ENCODE measurements at regions not wholly inside any gene's neighbourhood (a gene's known extent, or its start where the extent isn't known, plus 50 kb on each side); places are given as distances from the start of the nearest gene placed in this dataset.
"Not testable (repeated sequence)": the region's sequence is repeated elsewhere in the genome, so short reads cannot be mapped to it uniquely, and the experiment has no call there.

GRCh38 chr17:52895272-52895671, 736.8 kb upstream of the CA10 start:
- DNase-seq (ENCODE audit: low read depth): no peak

- no peak for DNase-seq (ENCODE audit: low read depth)
Measured at GRCh38 chr17:52892334-52892733, 733.8 kb upstream of the CA10 start.

- DNase-seq (ENCODE audit: low read depth): no peak
Measured at GRCh38 chr17:52885882-52886281, 727.4 kb upstream of the CA10 start.

- DNase-seq (ENCODE audit: low read depth): not testable (repeated sequence)
Measured at GRCh38 chr17:52883907-52884491, 725.5 kb upstream of the CA10 start.

- not testable (repeated sequence) for DNase-seq (ENCODE audit: low read depth)
Measured at GRCh38 chr17:52846767-52847166, 688.3 kb upstream of the CA10 start.

GRCh38 chr17:52841971-52842370, 683.5 kb upstream of the CA10 start:
- DNase-seq (ENCODE audit: low read depth): no peak

GRCh38 chr17:52837492-52837891, 679.0 kb upstream of the CA10 start:
- no peak for DNase-seq (ENCODE audit: low read depth)

- no peak for DNase-seq (ENCODE audit: low read depth)
Measured at GRCh38 chr17:52831536-52831935, 673.0 kb upstream of the CA10 start.

- no peak for DNase-seq (ENCODE audit: low read depth)
Measured at GRCh38 chr17:52828621-52829020, 670.1 kb upstream of the CA10 start.

- DNase-seq (ENCODE audit: low read depth): no peak
Measured at GRCh38 chr17:52827526-52827925, 669.0 kb upstream of the CA10 start.

- DNase-seq (ENCODE audit: low read depth): no peak
Measured at GRCh38 chr17:52824542-52824941, 666.0 kb upstream of the CA10 start.

GRCh38 chr17:52823155-52823554, 664.6 kb upstream of the CA10 start:
- no peak for DNase-seq (ENCODE audit: low read depth)

GRCh38 chr17:52790359-52790955, 631.9 kb upstream of the CA10 start:
- DNase-seq (ENCODE audit: low read depth): no peak

GRCh38 chr17:52789829-52790228, 631.3 kb upstream of the CA10 start:
- DNase-seq (ENCODE audit: low read depth): no peak

- no peak for DNase-seq (ENCODE audit: low read depth)
Measured at GRCh38 chr17:52776234-52776633, 617.7 kb upstream of the CA10 start.

GRCh38 chr17:52762794-52763167, 604.3 kb upstream of the CA10 start:
- DNase-seq (ENCODE audit: low read depth): no peak

- DNase-seq (ENCODE audit: low read depth): no peak
Measured at GRCh38 chr17:52762147-52762793, 603.8 kb upstream of the CA10 start.

- DNase-seq (ENCODE audit: low read depth): no peak
Measured at GRCh38 chr17:52759864-52760263, 601.4 kb upstream of the CA10 start.

- DNase-seq (ENCODE audit: low read depth): no peak
Measured at GRCh38 chr17:52758481-52758880, 600.0 kb upstream of the CA10 start.

GRCh38 chr17:52756746-52757145, 598.2 kb upstream of the CA10 start:
- DNase-seq (ENCODE audit: low read depth): no peak

- no peak for DNase-seq (ENCODE audit: low read depth)
Measured at GRCh38 chr17:52754838-52755237, 596.3 kb upstream of the CA10 start.

GRCh38 chr17:52751051-52751450, 592.5 kb upstream of the CA10 start:
- no peak for DNase-seq (ENCODE audit: low read depth)

GRCh38 chr17:52744179-52744578, 585.7 kb upstream of the CA10 start:
- no peak for DNase-seq (ENCODE audit: low read depth)

- DNase-seq (ENCODE audit: low read depth): no peak
Measured at GRCh38 chr17:52740006-52740405, 581.5 kb upstream of the CA10 start.

Data from Daoy (cell line).